Hepatocyte (in vitro differentiated cells): ENCODE measurements at regions not wholly inside any gene's neighbourhood (a gene's known extent, or its start where the extent isn't known, plus 50 kb on each side); places are given as distances from the start of the nearest gene placed in this dataset.

Source experiments
- DNase-seq: peaks from one replicate; pipeline ENCODE4 v3.0.0-alpha.2; 2016; ENCODE audit warnings: low spot score
- H2AFZ ChIP-seq: fragments of 200-600 bp; sonication (generic); 2 replicates; pipeline ENCODE4 v1.6.0; 2016; ENCODE audit warnings: antibody characterized with exemption, mild to moderate bottlenecking
- H3K27ac ChIP-seq: fragments of 200-600 bp; sonication (generic); 2 replicates; pipeline ENCODE4 v1.5.1; 2016; ENCODE audit warnings: mild to moderate bottlenecking
- H3K27me3 ChIP-seq: fragments of 200-600 bp; sonication (generic); 2 replicates; pipeline ENCODE4 v1.6.1; 2016
- H3K36me3 ChIP-seq: fragments of 200-600 bp; sonication (generic); replicated peaks from 2 replicates; pipeline ENCODE4 v1.5.1; 2016; ENCODE audit warnings: low read depth; ENCODE audit not compliant: insufficient read depth
- H3K4me1 ChIP-seq: fragments of 200-600 bp; sonication (generic); 2 replicates; pipeline ENCODE4 v1.5.1; 2016; ENCODE audit warnings: mild to moderate bottlenecking, moderate library complexity; ENCODE audit not compliant: insufficient read depth
- H3K4me2 ChIP-seq: fragments of 200-600 bp; sonication (generic); 2 replicates; pipeline ENCODE4 v1.6.0; 2016
- H3K4me3 ChIP-seq: fragments of 200-600 bp; sonication (generic); 2 replicates; pipeline ENCODE4 v1.5.1; 2016; ENCODE audit warnings: mild to moderate bottlenecking
- H3K79me2 ChIP-seq: fragments of 200-600 bp; sonication (generic); 2 replicates; pipeline ENCODE4 v1.6.0; 2017; ENCODE audit warnings: mild to moderate bottlenecking
- H3K9me2 ChIP-seq: fragments of 200-600 bp; sonication (generic); replicated peaks from 2 replicates; pipeline ENCODE4 v1.6.0; 2017; ENCODE audit warnings: mild to moderate bottlenecking; ENCODE audit not compliant: insufficient read depth
- H3K9me3 ChIP-seq: fragments of 200-600 bp; sonication (generic); 2 replicates; pipeline ENCODE4 v1.5.1; 2016; ENCODE audit warnings: low read depth, mild to moderate bottlenecking
- H4K20me1 ChIP-seq: fragments of 200-600 bp; sonication (generic); 2 replicates; pipeline ENCODE4 v1.6.0; 2016; ENCODE audit warnings: mild to moderate bottlenecking; ENCODE audit not compliant: insufficient read depth, poor library complexity, severe bottlenecking
- CTCF ChIP-seq: fragments of 200-600 bp; sonication (generic); IDR thresholded peaks from 2 replicates; pipeline ENCODE4 v1.5.1; 2016; ENCODE audit warnings: antibody characterized with exemption, mild to moderate bottlenecking; ENCODE audit not compliant: poor library complexity
- EZH2 ChIP-seq: fragments of 200-600 bp; sonication (generic); IDR thresholded peaks from 2 replicates; pipeline ENCODE4 v1.6.1; 2016; ENCODE audit warnings: antibody characterized with exemption, mild to moderate bottlenecking, borderline replicate concordance
- EZH2phosphoT487 ChIP-seq: fragments of 200-600 bp; sonication (generic); IDR thresholded peaks from one replicate; pipeline ENCODE4 v1.6.1; 2018; ENCODE audit warnings: antibody characterized with exemption, mild to moderate bottlenecking, low read depth, moderate library complexity; ENCODE audit not compliant: unreplicated experiment, severe bottlenecking
- WGBS: methylation state at CpG from one replicate; pipeline ENCODE4 v1.1.6; 2016; ENCODE audit warnings: low lambda C conversion rate; ENCODE audit errors: missing lambda C conversion rate; 5-methylcytosine and 5-hydroxymethylcytosine counted together

- no peaks in the 10 kb centered on the region for H3K27me3 ChIP-seq
- H3K4me2 ChIP-seq: peak overlapping the region; percentile 40
- no peak overlapping the region for H3K27ac ChIP-seq
- H3K9me3 ChIP-seq: no peaks in the 10 kb centered on the region
- peak; percentile 75 for DNase-seq
- peak; percentile 80 for TF ChIP-seq CTCF
- no peak for TF ChIP-seq EZH2phosphoT487
- TF ChIP-seq EZH2: no peak
- H3K36me3 ChIP-seq: no peaks in the 10 kb centered on the region
- 49% methylated on average over 5 of the region's 5 CpGs for WGBS
- no peak overlapping the region for H3K4me3 ChIP-seq
- H3K4me1 ChIP-seq: peaks cover 21% of the 10 kb centered on the region
- peaks cover 5% of the 10 kb centered on the region for H3K79me2 ChIP-seq
- H4K20me1 ChIP-seq: no peaks in the 10 kb centered on the region
- H2AFZ ChIP-seq: no peak overlapping the region
- H3K9me2 ChIP-seq: no peaks in the 10 kb centered on the region
Observed at GRCh38 chr11:22920939-22921565, 60.8 kb upstream of the CCDC179 start.

- H3K4me2 ChIP-seq: peak overlapping the region; percentile 33
- no peaks in the 10 kb centered on the region for H3K9me3 ChIP-seq
- no peaks in the 10 kb centered on the region for H4K20me1 ChIP-seq
- no peaks in the 10 kb centered on the region for H3K27me3 ChIP-seq
- H3K36me3 ChIP-seq: no peaks in the 10 kb centered on the region
- H3K27ac ChIP-seq: peak overlapping the region; percentile 44
- TF ChIP-seq EZH2 (no peak), EZH2phosphoT487 (no peak), CTCF (no peak)
- no peak overlapping the region for H2AFZ ChIP-seq
- no peak overlapping the region for H3K4me3 ChIP-seq
- no peak for DNase-seq
- peaks cover 5% of the 10 kb centered on the region for H3K79me2 ChIP-seq
- no peaks in the 10 kb centered on the region for H3K9me2 ChIP-seq
- 4% methylated on average over 1 of the region's 1 CpG for WGBS
- peaks cover 26% of the 10 kb centered on the region for H3K4me1 ChIP-seq
Observed at GRCh38 chr11:22922672-22923071, 62.4 kb upstream of the CCDC179 start.

GRCh38 chr11:22923561-22923960, 63.3 kb upstream of the CCDC179 start:
- H3K9me3 ChIP-seq: no peaks in the 10 kb centered on the region
- TF ChIP-seq CTCF (no peak), EZH2phosphoT487 (no peak), EZH2 (no peak)
- no peaks in the 10 kb centered on the region for H3K9me2 ChIP-seq
- WGBS: 48% methylated on average over 1 of the region's 1 CpG
- H3K27ac ChIP-seq: peak overlapping the region; percentile 44
- peaks cover 5% of the 10 kb centered on the region for H3K79me2 ChIP-seq
- no peaks in the 10 kb centered on the region for H4K20me1 ChIP-seq
- H2AFZ ChIP-seq: no peak overlapping the region
- no peaks in the 10 kb centered on the region for H3K36me3 ChIP-seq
- H3K4me2 ChIP-seq: peak overlapping the region; percentile 33
- H3K4me1 ChIP-seq: peaks cover 33% of the 10 kb centered on the region
- H3K4me3 ChIP-seq: no peak overlapping the region
- H3K27me3 ChIP-seq: no peaks in the 10 kb centered on the region
- DNase-seq: no peak

GRCh38 chr11:22926341-22926740, 66.1 kb upstream of the CCDC179 start:
- no peak overlapping the region for H3K4me2 ChIP-seq
- TF ChIP-seq EZH2phosphoT487 (no peak), EZH2 (no peak), CTCF (no peak)
- no peaks in the 10 kb centered on the region for H3K9me2 ChIP-seq
- peaks cover 6% of the 10 kb centered on the region for H3K79me2 ChIP-seq
- peaks cover 23% of the 10 kb centered on the region for H3K4me1 ChIP-seq
- H4K20me1 ChIP-seq: no peaks in the 10 kb centered on the region
- H3K4me3 ChIP-seq: no peak overlapping the region
- no peaks in the 10 kb centered on the region for H3K27me3 ChIP-seq
- no peaks in the 10 kb centered on the region for H3K9me3 ChIP-seq
- no peak overlapping the region for H3K27ac ChIP-seq
- H2AFZ ChIP-seq: no peak overlapping the region
- DNase-seq: no peak
- H3K36me3 ChIP-seq: no peaks in the 10 kb centered on the region
